Effector memory CD8-positive, alpha-beta T cell (primary cell): ENCODE measurements at regions not wholly inside any gene's neighbourhood (a gene's known extent, or its start where the extent isn't known, plus 50 kb on each side); places are given as distances from the start of the nearest gene placed in this dataset.

Experiments used
- ATAC-seq: fragments of 150-1000 bp; cut with Tn5 transposase; replicated peaks from 2 replicates; pipeline ENCODE4 v1.10.0; 2021; ENCODE audit warnings: mild to moderate bottlenecking, moderate library complexity
- DNase-seq, 3 experiments: peaks; one replicate each; pipeline ENCODE4 v3.0.0; 2021
- H3K27ac Mint-ChIP-seq, 2 donors: one replicate each; pipeline ENCODE4 v1.8.0; 2022; ENCODE audit warnings: mild to moderate bottlenecking in 2 of 2, mixed read lengths in 2 of 2, moderate library complexity in 2 of 2
- H3K27me3 Mint-ChIP-seq, 2 donors: one replicate each; pipeline ENCODE4 v1.8.0; 2022; ENCODE audit warnings: mixed read lengths in 2 of 2
- H3K36me3 Mint-ChIP-seq: one replicate; pipeline ENCODE4 v1.8.0; 2022; ENCODE audit warnings: mild to moderate bottlenecking, moderate library complexity, mixed read lengths; ENCODE audit not compliant: insufficient read depth
- H3K4me1 Mint-ChIP-seq, 2 donors: one replicate each; pipeline ENCODE4 v1.8.0; 2022; ENCODE audit warnings: low read depth in 2 of 2, mixed read lengths in 2 of 2
- H3K4me3 Mint-ChIP-seq, 2 donors: one replicate each; pipeline ENCODE4 v1.8.0; 2022; ENCODE audit warnings: mild to moderate bottlenecking in 2 of 2, mixed read lengths in 2 of 2, moderate library complexity in 2 of 2
- H3K9me3 Mint-ChIP-seq, 2 donors: one replicate each; pipeline ENCODE4 v1.8.0; 2022; ENCODE audit warnings: mixed read lengths in 2 of 2

DNA sequence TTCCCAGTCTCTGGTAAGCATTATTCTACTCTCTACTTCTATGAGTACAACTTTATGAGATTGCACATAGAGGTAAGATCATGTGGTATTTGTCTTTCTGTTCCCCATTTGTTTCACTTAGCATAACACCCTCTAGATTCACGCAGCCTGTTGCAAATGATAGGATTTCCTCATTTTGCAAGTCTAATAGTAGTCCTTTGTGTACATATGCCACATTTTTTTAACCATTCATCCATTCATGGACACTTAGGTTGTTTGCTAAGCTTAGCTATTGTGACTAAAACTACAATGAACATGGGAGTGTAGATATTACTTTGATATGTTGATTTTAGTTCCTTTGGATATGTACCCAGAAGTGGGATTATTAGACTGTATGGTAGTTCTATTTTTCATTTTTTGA, 717.9 kb upstream of the ALCAM start:
- no peaks in the 10 kb centered on the region for H3K4me1 Mint-ChIP-seq
- ATAC-seq (no peak), DNase-seq (no peak)
- H3K4me3 Mint-ChIP-seq, result no peak overlapping the region
- H3K27ac Mint-ChIP-seq, result no peak overlapping the region
- H3K36me3 Mint-ChIP-seq, result no peaks in the 10 kb centered on the region
- no peaks in the 10 kb centered on the region for H3K9me3 Mint-ChIP-seq
- no peaks in the 10 kb centered on the region for H3K27me3 Mint-ChIP-seq

DNA sequence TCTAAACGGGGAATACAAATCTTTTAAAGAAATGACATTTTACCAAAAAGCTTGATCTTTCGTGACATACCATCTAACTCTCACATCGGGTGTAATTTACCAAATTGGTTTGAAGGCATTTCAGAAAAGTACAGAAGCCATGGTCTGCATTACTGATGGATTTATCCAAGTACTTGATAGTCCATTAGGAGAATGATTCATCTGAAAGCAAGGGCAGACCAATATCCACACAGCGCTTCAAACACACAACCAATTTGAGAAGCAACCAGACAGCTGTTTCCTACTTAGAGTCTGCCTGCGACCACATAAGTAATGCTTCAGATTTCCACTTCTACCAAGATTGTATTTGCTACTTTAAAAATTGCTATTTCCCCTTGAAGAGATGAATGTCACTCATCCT, 697.6 kb upstream of the ALCAM start:
- Mint-ChIP-seq H3K27me3 (no peaks in the 10 kb centered on the region), H3K4me1 (no peaks in the 10 kb centered on the region), H3K27ac (no peak overlapping the region), H3K36me3 (no peaks in the 10 kb centered on the region), H3K9me3 (peaks cover 0 to 5% of the 10 kb centered on the region in 2 donors), H3K4me3 (no peak overlapping the region)
- ATAC-seq, result no peak
- DNase-seq, result no peak

DNA sequence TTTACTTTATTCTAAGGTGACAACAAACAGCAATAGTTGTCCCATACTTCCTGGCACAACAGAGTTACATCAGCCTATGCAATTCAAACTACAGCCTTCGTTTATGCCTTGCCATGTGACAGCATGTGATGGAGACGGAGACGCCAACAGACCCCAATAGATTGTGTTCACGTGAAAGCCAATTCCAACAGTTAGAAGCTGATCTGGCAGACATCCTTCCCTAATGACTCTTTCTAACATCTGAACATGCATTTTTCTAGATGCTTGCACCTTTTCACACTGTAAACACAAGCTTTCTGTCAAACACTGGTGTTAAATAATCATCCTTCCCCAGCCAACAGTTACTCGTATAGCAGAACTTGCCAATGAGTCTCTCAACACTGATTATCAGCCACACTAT, 694.4 kb upstream of the ALCAM start:
- Mint-ChIP-seq H3K27ac (no peak overlapping the region), H3K4me3 (no peak overlapping the region), H3K27me3 (peaks cover 0 to 6% of the 10 kb centered on the region in 2 donors), H3K36me3 (no peaks in the 10 kb centered on the region), H3K4me1 (no peaks in the 10 kb centered on the region), H3K9me3 (peaks cover 0 to 2% of the 10 kb centered on the region in 2 donors)
- DNase-seq, result no peak
- no peak for ATAC-seq

DNA sequence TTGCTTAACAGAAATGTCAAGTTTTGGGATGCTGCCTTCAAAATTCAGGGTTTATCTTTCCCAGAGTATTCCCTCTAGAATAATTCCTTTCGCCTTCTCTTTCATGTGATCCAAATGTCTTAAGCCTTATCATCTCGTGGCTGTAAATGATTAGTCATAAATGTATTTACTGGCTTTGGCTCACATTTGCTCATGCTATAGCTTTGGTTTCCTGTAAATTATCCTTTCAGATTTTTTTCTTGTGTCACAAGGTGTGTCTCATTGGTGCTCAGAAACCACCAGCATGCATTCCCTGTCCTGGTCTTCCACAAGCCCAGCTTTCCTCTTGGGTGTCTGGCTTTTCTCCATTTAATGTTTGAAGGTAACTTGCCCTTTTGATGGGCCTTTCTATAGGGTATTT, 692.7 kb upstream of the ALCAM start:
- no peak overlapping the region for H3K4me3 Mint-ChIP-seq
- peaks cover 0 to 10% of the 10 kb centered on the region in 2 donors for H3K27me3 Mint-ChIP-seq
- H3K4me1 Mint-ChIP-seq, result no peaks in the 10 kb centered on the region
- no peak overlapping the region for H3K27ac Mint-ChIP-seq
- H3K36me3 Mint-ChIP-seq, result no peaks in the 10 kb centered on the region
- no peak for ATAC-seq
- no peak for DNase-seq
- H3K9me3 Mint-ChIP-seq, result peaks cover 0 to 6% of the 10 kb centered on the region in 2 donors

DNA sequence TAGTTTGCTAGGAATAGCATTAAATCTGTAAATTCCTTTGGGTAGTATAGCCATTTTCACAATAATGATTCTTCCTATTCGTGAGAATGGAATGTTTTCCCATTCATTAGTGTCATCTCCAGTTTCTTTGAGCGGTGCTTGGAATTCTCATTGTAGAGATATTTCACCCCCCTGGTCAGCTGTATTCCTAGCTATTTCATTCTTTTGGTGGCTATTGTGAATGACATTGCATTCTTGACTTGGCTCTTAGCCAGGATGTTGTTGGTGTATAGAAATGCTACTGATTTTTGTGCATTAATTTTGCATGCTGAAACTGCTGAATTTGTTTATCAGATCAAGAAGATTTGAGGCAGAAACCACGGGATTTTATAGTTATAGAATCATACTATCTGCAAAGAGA, 690.5 kb upstream of the ALCAM start:
- Mint-ChIP-seq H3K27me3 (peaks cover 0 to 10% of the 10 kb centered on the region in 2 donors), H3K27ac (no peak overlapping the region), H3K9me3 (peaks cover 0 to 8% of the 10 kb centered on the region in 2 donors), H3K36me3 (no peaks in the 10 kb centered on the region), H3K4me3 (no peak overlapping the region), H3K4me1 (no peaks in the 10 kb centered on the region)
- ATAC-seq (no peak), DNase-seq (no peak)

DNA sequence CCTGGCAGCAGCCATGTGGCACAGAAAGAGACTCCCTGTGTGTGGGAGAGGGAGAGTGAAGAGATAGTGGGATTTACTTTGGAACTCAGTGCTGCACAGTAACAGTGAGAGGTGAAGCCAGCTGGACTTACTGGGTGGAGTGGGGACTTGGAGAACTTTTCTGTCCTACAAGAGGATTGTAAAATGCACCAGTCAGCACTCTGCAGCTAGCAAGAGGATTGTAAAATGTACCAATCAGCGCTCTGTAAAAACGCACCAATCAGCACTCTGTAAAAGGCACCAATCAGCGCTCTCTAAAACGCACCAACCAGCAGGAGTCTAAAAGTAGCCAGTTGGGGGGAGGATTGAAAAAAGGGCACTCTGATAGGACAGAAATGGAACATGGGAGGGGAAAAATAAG, 688.8 kb upstream of the ALCAM start:
- no peak overlapping the region for H3K4me3 Mint-ChIP-seq
- peaks cover 0 to 10% of the 10 kb centered on the region in 2 donors for H3K27me3 Mint-ChIP-seq
- DNase-seq, result no peak
- H3K9me3 Mint-ChIP-seq, result peaks cover 0 to 8% of the 10 kb centered on the region in 2 donors
- no peak for ATAC-seq
- no peak overlapping the region for H3K27ac Mint-ChIP-seq
- no peaks in the 10 kb centered on the region for H3K36me3 Mint-ChIP-seq
- no peaks in the 10 kb centered on the region for H3K4me1 Mint-ChIP-seq

DNA sequence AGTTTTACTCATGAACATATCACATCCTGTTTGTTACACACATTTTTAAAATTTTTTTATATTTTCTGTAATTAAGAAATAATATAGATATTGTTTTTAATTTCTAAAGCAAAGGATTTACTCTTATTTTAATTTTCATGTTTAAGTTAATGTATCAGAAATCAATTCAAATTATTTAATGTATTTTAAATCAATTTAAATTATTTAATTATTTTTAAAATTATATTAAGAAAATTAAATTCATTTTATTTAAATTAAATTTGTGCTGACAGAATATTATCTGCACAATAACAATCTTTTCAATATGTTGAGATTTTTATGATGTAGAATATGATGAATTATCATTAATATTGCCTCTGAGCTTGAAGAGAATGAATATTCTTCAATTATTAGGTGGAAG, 681.2 kb upstream of the ALCAM start:
- Mint-ChIP-seq H3K36me3 (no peaks in the 10 kb centered on the region), H3K4me1 (no peaks in the 10 kb centered on the region), H3K4me3 (no peak overlapping the region), H3K27ac (no peak overlapping the region), H3K27me3 (no peaks in the 10 kb centered on the region), H3K9me3 (peaks cover 2 to 7% of the 10 kb centered on the region in 2 donors)
- no peak for DNase-seq
- ATAC-seq, result no peak

DNA sequence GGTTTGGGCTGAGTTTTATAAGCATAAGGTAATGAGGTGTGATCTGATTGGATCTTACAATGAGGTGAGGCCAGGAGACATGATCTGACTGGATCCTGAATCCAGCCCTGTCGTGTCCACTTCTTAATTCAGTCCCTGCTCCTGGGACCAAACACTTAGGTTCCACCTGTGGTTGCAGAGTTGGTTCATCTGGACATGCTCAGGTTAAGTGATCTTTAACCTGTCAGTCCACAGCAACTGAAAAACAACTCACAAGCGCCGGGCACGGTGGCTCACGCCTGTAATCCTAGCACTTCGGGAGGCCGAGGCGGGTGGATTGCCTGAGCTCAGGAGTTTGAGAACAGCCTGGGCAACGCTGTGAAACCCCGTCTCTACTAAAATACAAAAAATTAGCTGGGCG, 679.3 kb upstream of the ALCAM start:
- Mint-ChIP-seq H3K4me3 (no peak overlapping the region), H3K27me3 (no peaks in the 10 kb centered on the region), H3K36me3 (no peaks in the 10 kb centered on the region), H3K27ac (no peak overlapping the region), H3K4me1 (no peaks in the 10 kb centered on the region), H3K9me3 (peaks cover 0 to 7% of the 10 kb centered on the region in 2 donors)
- ATAC-seq (no peak), DNase-seq (no peak)

DNA sequence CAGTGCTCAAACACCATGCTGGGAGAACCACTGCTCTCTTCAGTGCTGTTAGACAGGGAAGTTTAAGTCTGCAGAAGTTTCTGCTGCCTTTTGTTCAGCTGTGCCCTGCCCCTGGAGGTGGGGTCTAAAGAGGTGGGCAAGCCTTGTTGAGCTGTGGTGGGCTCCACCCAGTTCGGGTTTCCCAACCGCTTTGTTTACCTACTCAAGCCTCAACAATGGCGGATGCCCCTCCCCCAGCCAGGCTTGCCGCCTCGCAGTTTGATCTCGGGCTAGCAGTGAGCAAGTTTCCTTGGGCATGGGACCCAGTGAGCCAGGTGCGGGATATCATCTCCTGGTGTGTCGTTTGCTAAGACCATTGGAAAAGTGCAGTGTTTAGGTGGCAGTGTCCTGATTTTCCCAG, 670.2 kb upstream of the ALCAM start:
- H3K27me3 Mint-ChIP-seq, result peaks cover 0 to 16% of the 10 kb centered on the region in 2 donors
- DNase-seq (no peak), ATAC-seq (no peak)
- H3K9me3 Mint-ChIP-seq, result peaks cover 3 to 8% of the 10 kb centered on the region in 2 donors
- no peak overlapping the region for H3K4me3 Mint-ChIP-seq
- H3K4me1 Mint-ChIP-seq, result no peaks in the 10 kb centered on the region
- no peak overlapping the region for H3K27ac Mint-ChIP-seq
- no peaks in the 10 kb centered on the region for H3K36me3 Mint-ChIP-seq

DNA sequence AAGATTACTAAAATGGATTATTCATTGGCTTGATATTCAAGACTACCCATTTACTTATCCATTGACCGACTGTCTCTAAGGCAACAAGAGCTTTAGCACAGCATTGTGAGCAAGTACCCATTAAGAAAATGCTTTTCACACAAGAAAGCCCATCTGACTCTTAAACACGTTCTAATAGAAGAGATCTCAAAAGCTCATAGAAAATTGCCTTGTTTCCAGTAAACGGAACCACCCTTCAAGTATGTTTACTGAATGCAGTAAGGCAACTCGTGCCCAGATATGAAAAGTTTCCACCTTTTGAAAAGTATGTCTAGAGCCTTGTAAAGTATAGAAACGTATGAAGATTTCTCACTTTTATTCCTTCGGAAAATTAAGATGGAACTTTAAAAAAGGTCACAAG, 655.3 kb upstream of the ALCAM start:
- Mint-ChIP-seq H3K9me3 (no peaks in the 10 kb centered on the region), H3K4me1 (no peaks in the 10 kb centered on the region), H3K27me3 (no peaks in the 10 kb centered on the region), H3K36me3 (no peaks in the 10 kb centered on the region), H3K4me3 (no peak overlapping the region), H3K27ac (no peak overlapping the region)
- DNase-seq (no peak), ATAC-seq (no peak)

DNA sequence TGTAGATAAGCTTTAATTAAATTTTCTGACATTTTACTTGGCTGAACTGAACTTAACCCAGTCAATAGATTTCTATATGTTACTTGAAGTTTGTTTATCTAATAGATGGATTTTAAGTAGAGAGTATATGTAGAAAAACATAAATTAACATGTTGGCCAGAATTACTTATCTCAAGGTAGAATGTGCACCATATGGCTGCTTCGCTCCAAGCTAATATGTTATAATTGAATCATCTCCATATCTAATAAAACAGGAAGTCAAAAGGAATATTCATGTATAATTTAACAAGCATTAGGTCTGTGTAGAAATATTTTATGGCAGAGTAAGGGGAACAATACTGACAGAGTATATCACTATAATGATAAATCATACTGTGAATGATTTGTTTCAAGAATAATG, 650.7 kb upstream of the ALCAM start:
- Mint-ChIP-seq H3K27me3 (no peaks in the 10 kb centered on the region), H3K4me1 (no peaks in the 10 kb centered on the region), H3K27ac (no peak overlapping the region), H3K36me3 (no peaks in the 10 kb centered on the region), H3K9me3 (no peaks in the 10 kb centered on the region), H3K4me3 (no peak overlapping the region)
- no peak for DNase-seq
- no peak for ATAC-seq

DNA sequence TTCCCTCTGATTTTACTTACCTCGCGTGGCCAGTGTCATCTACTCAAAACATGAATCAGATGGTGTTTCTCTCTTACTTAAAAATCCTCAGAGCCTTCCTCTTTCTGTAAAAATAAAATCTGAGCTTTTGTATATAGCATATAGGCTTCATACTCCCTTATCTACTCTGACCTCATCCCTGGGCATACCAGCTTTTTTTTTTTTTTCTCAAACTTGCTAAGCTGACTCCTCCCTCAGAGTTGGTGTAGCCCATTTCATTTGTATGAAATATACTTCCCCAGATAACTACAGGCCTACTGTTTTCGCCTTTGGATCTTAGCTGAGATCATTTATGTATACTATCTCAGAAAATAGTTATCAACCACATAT, 648.9 kb upstream of the ALCAM start:
- H3K4me1 Mint-ChIP-seq, result no peaks in the 10 kb centered on the region
- H3K36me3 Mint-ChIP-seq, result no peaks in the 10 kb centered on the region
- no peak overlapping the region for H3K4me3 Mint-ChIP-seq
- no peak for DNase-seq
- no peak for ATAC-seq
- H3K27me3 Mint-ChIP-seq, result no peaks in the 10 kb centered on the region
- no peaks in the 10 kb centered on the region for H3K9me3 Mint-ChIP-seq
- H3K27ac Mint-ChIP-seq, result no peak overlapping the region

DNA sequence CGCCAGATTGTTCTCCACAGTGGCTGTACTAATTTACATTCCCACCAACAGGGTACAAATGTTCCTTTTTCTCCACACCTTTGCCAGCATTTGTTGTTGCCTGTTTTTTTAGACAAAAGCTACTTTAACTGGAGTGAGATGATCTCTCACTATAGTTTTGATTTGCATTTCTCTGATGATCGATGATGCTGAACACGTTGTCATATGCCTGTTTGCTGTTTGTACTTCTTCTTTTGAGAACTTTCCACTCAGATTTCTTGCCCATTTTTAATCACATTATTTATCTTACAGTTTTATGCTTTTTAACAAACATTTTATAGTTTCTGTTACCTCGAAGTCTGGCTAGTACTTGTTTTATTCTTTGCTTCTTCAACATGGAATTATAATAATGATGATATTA, 643.7 kb upstream of the ALCAM start:
- Mint-ChIP-seq H3K27ac (no peak overlapping the region), H3K27me3 (no peaks in the 10 kb centered on the region), H3K4me1 (no peaks in the 10 kb centered on the region), H3K36me3 (no peaks in the 10 kb centered on the region), H3K9me3 (no peaks in the 10 kb centered on the region), H3K4me3 (no peak overlapping the region)
- ATAC-seq (no peak), DNase-seq (no peak)

DNA sequence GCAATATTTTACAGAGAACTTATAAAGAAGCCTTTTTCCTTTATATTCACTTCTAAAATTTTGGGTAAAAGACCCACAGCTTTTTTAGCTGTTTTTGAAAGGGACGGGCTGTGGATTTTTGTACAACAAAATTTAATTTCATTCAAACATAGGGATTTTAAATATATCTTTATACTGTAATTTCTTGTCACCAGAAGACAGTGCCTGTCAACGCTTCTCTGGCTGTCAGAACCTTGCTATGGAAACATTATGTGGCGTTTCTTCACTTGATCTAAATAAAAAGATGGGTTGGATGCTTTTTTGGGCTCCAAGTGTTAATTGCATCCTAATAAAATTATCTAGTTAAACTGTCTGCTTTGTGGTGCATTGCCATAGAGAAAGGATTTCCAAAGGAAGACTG, 635.6 kb upstream of the ALCAM start:
- Mint-ChIP-seq H3K4me3 (no peak overlapping the region), H3K27ac (no peak overlapping the region), H3K36me3 (no peaks in the 10 kb centered on the region), H3K27me3 (no peaks in the 10 kb centered on the region), H3K4me1 (no peaks in the 10 kb centered on the region), H3K9me3 (no peaks in the 10 kb centered on the region)
- no peak for DNase-seq
- no peak for ATAC-seq

DNA sequence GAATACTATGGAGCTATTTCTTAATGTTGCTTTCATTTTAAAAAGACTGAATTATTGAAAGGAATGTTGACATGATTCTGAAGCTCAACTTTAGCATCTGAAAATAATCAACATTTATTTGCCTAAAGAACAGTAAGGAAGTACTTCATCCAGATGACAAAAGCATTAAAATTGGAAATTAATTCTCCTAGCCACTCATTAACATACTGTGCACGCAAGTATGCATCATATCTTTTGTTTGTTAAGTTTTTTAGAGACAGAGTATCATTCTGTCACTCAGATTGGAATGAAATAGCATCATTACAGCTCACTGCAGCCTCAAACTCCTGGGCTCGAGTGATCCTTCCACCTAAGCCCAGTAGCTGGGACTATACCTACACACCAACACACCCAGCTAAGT, 632.1 kb upstream of the ALCAM start:
- no peak for DNase-seq
- no peaks in the 10 kb centered on the region for H3K27me3 Mint-ChIP-seq
- no peak overlapping the region for H3K27ac Mint-ChIP-seq

More for the DNA sequence above, 632.1 kb upstream of the ALCAM start:
- no peaks in the 10 kb centered on the region for H3K36me3 Mint-ChIP-seq
- no peak for ATAC-seq
- H3K4me3 Mint-ChIP-seq, result no peak overlapping the region
- no peaks in the 10 kb centered on the region for H3K9me3 Mint-ChIP-seq
- no peaks in the 10 kb centered on the region for H3K4me1 Mint-ChIP-seq
